22Rv1 (cell line): ENCODE measurements at regions not wholly inside any gene's neighbourhood (a gene's known extent, or its start where the extent isn't known, plus 50 kb on each side); places are given as distances from the start of the nearest gene placed in this dataset.

Experiments
- H3K27ac ChIP-seq: fragments of 450-650 bp; 2 replicates; pipeline ENCODE4 v1.5.1; 2017
- CTCF ChIP-seq: fragments of 450-650 bp; IDR thresholded peaks from 2 replicates; pipeline ENCODE4 v1.5.1; 2017; ENCODE audit warnings: mild to moderate bottlenecking
- ZFX ChIP-seq: fragments of 450-650 bp; IDR thresholded peaks from 2 replicates; pipeline ENCODE4 v1.6.1; 2017; ENCODE audit warnings: antibody characterized with exemption, borderline replicate concordance

GRCh38 chr16:17544304-17544703 is 73.5 kb upstream of the XYLT1 start:
- H3K27ac ChIP-seq, result no peak overlapping the region
- no peak for TF ChIP-seq ZFX
- TF ChIP-seq CTCF, result no peak

- no peak overlapping the region for H3K27ac ChIP-seq
- TF ChIP-seq CTCF (no peak), ZFX (no peak)
Observed at GRCh38 chr16:17543073-17543472, 72.3 kb upstream of the XYLT1 start.

- TF ChIP-seq ZFX (no peak), CTCF (no peak)
- H3K27ac ChIP-seq, result no peak overlapping the region
Observed at GRCh38 chr16:17541324-17541723, 70.6 kb upstream of the XYLT1 start.

- TF ChIP-seq CTCF (no peak), ZFX (no peak)
Observed at GRCh38 chr16:17538927-17539326, 68.2 kb upstream of the XYLT1 start.

GRCh38 chr16:17532338-17532995 is 61.7 kb upstream of the XYLT1 start:
- H3K27ac ChIP-seq, result no peak overlapping the region
- TF ChIP-seq ZFX, result no peak
- no peak for TF ChIP-seq CTCF

More at GRCh38 chr16:17538927-17539326, 68.2 kb upstream of the XYLT1 start:
- no peak overlapping the region for H3K27ac ChIP-seq

GRCh38 chr16:17529982-17530760 is 59.4 kb upstream of the XYLT1 start:
- H3K27ac ChIP-seq, result no peak overlapping the region
- no peak for TF ChIP-seq ZFX
- TF ChIP-seq CTCF, result no peak
